ENCODE measurements at regions not wholly inside any gene's neighbourhood (a gene's known extent, or its start where the extent isn't known, plus 50 kb on each side); places are given as distances from the start of the nearest gene placed in this dataset.

GRCh38 chr11:123314972-123315371 is 115.1 kb upstream of the GRAMD1B start:
- no peaks in the 10 kb centered on the region for H3K9me3 Mint-ChIP-seq

GRCh38 chr11:123313262-123313661 is 116.8 kb upstream of the GRAMD1B start:
- H3K9me3 ChIP-seq (ENCODE audit: control insufficient read depth, low read length): no peaks in the 10 kb centered on the region
- H3K4me3 ChIP-seq (ENCODE audit: low read length): no peak overlapping the region
- peaks cover 11% of the 10 kb centered on the region for H3K4me1 Mint-ChIP-seq
- no peak overlapping the region for H3K4me3 Mint-ChIP-seq
- H3K36me3 ChIP-seq (ENCODE audit: control insufficient read depth, insufficient read depth, low read length): no peaks in the 10 kb centered on the region
- no peaks in the 10 kb centered on the region for H3K9me3 Mint-ChIP-seq
- H3K27me3 Mint-ChIP-seq (ENCODE audit: insufficient read depth): peaks cover 10% of the 10 kb centered on the region
- DNase-seq: no peak
- peaks cover 5% of the 10 kb centered on the region for H3K4me1 ChIP-seq (ENCODE audit: control insufficient read depth, insufficient read depth, low read length)
- no peak overlapping the region for H3K9ac ChIP-seq (ENCODE audit: extremely low read depth, low read length, poor library complexity, severe bottlenecking)
- no peaks in the 10 kb centered on the region for H3K27me3 ChIP-seq (ENCODE audit: control insufficient read depth, insufficient read depth, low read length, poor library complexity, severe bottlenecking)
- 69 to 79% methylated on average over 2 to 5 of the region's 5 CpGs for WGBS, 2 experiments (ENCODE audit: insufficient coverage in 1 of 2, insufficient read length in 1 of 2)
- no peak overlapping the region for H3K27ac ChIP-seq (ENCODE audit: low read depth, low read length)
- no peaks in the 10 kb centered on the region for H3K36me3 Mint-ChIP-seq (ENCODE audit: low read depth)
- no peak overlapping the region for H3K27ac Mint-ChIP-seq
- TF ChIP-seq, protein P1, sequence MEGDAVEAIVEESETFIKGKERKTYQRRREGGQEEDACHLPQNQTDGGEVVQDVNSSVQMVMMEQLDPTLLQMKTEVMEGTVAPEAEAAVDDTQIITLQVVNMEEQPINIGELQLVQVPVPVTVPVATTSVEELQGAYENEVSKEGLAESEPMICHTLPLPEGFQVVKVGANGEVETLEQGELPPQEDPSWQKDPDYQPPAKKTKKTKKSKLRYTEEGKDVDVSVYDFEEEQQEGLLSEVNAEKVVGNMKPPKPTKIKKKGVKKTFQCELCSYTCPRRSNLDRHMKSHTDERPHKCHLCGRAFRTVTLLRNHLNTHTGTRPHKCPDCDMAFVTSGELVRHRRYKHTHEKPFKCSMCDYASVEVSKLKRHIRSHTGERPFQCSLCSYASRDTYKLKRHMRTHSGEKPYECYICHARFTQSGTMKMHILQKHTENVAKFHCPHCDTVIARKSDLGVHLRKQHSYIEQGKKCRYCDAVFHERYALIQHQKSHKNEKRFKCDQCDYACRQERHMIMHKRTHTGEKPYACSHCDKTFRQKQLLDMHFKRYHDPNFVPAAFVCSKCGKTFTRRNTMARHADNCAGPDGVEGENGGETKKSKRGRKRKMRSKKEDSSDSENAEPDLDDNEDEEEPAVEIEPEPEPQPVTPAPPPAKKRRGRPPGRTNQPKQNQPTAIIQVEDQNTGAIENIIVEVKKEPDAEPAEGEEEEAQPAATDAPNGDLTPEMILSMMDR (conservative IDR thresholded peaks at IDR 0.05): no peak

More at GRCh38 chr11:123314972-123315371, 115.1 kb upstream of the GRAMD1B start:
- peaks cover 11% of the 10 kb centered on the region for H3K4me1 Mint-ChIP-seq
- DNase-seq: no peak
- no peaks in the 10 kb centered on the region for H3K27me3 ChIP-seq (ENCODE audit: control insufficient read depth, insufficient read depth, low read length, poor library complexity, severe bottlenecking)
- peaks cover 5% of the 10 kb centered on the region for H3K4me1 ChIP-seq (ENCODE audit: control insufficient read depth, insufficient read depth, low read length)
- no peak overlapping the region for H3K27ac Mint-ChIP-seq
- H3K36me3 Mint-ChIP-seq (ENCODE audit: low read depth): no peaks in the 10 kb centered on the region
- H3K36me3 ChIP-seq (ENCODE audit: control insufficient read depth, insufficient read depth, low read length): no peaks in the 10 kb centered on the region
- no peak overlapping the region for H3K27ac ChIP-seq (ENCODE audit: low read depth, low read length)
- no peak overlapping the region for H3K4me3 Mint-ChIP-seq
- no peaks in the 10 kb centered on the region for H3K9me3 ChIP-seq (ENCODE audit: control insufficient read depth, low read length)
- no peak overlapping the region for H3K4me3 ChIP-seq (ENCODE audit: low read length)
- peaks cover 10% of the 10 kb centered on the region for H3K27me3 Mint-ChIP-seq (ENCODE audit: insufficient read depth)
- TF ChIP-seq, protein P1 (conservative IDR thresholded peaks at IDR 0.05): no peak
- 92 to 93% methylated on average over 11 of the region's 11 CpGs for WGBS, 2 experiments (ENCODE audit: insufficient coverage in 1 of 2, insufficient read length in 1 of 2)
- H3K9ac ChIP-seq (ENCODE audit: extremely low read depth, low read length, poor library complexity, severe bottlenecking): no peak overlapping the region

DNA sequence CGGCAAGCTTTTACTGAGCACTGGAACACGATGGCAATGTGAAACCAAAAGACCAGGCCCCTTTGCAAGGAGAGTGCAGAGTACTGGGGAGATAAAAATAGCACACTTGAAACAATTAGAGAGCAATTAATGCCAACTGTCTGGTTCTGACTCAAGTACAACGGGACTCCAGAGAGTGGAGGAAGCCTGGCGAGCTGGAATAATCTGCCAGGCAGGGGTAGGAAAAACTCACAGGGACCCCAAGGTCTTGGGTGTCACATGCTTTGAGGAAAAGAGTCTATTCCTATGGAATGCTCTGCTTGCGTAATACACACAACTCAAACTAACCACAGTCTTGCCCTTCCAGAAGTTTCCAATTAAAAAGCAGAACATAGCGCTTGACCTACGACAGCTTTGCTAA is 113.0 kb upstream of the CLMP start:
- Histone ChIP-seq H3K4me3 (ENCODE audit: low read length) (no peak overlapping the region), H3K4me1 (ENCODE audit: control insufficient read depth, insufficient read depth, low read length) (peaks cover 14% of the 10 kb centered on the region), H3K27me3 (ENCODE audit: control insufficient read depth, insufficient read depth, low read length, poor library complexity, severe bottlenecking) (peaks cover 3% of the 10 kb centered on the region), H3K27ac (ENCODE audit: low read depth, low read length) (no peak overlapping the region), H3K9me3 (ENCODE audit: control insufficient read depth, low read length) (no peaks in the 10 kb centered on the region), H3K36me3 (ENCODE audit: control insufficient read depth, insufficient read depth, low read length) (no peaks in the 10 kb centered on the region), H3K9ac (ENCODE audit: extremely low read depth, low read length, poor library complexity, severe bottlenecking) (no peak overlapping the region)
- H3K9me3 Mint-ChIP-seq: no peaks in the 10 kb centered on the region
- H3K36me3 Mint-ChIP-seq (ENCODE audit: low read depth): no peaks in the 10 kb centered on the region
- H3K4me3 Mint-ChIP-seq: no peak overlapping the region
- peaks cover 27% of the 10 kb centered on the region for H3K4me1 Mint-ChIP-seq
- no peak overlapping the region for H3K27ac Mint-ChIP-seq
- H3K27me3 Mint-ChIP-seq (ENCODE audit: insufficient read depth): peaks cover 13% of the 10 kb centered on the region
- WGBS, 2 experiments (ENCODE audit: insufficient coverage in 1 of 2, insufficient read length in 1 of 2): 87 to 94% methylated on average over 6 to 7 of the region's 7 CpGs
- no peak for DNase-seq
- TF ChIP-seq, protein P1 (conservative IDR thresholded peaks at IDR 0.05): no peak

Measured in endodermal cell (in vitro differentiated cells).